GM23338 (cell line): ENCODE measurements at regions not wholly inside any gene's neighbourhood (a gene's known extent, or its start where the extent isn't known, plus 50 kb on each side); places are given as distances from the start of the nearest gene placed in this dataset.
A peak's percentile ranks its signal among the peaks of the same experiment; 100 is the strongest.
"Not testable (repeated sequence)": the region's sequence is repeated elsewhere in the genome, so short reads cannot be mapped to it uniquely, and the experiment has no call there.

Experiments
- ATAC-seq: fragments of 200-7000 bp; cut with Tn5 transposase; 3 replicates; pipeline ENCODE4 v1.9.1; 2020
- DNase-seq: peaks from one replicate; pipeline ENCODE4 v3.0.0-alpha.2; 2015; ENCODE audit warnings: low spot score
- H2AFZ ChIP-seq: fragments of 200-600 bp; sonication (generic); 2 replicates; pipeline ENCODE4 v1.8.0; 2016; ENCODE audit warnings: antibody characterized with exemption, mild to moderate bottlenecking, moderate library complexity
- H3F3A ChIP-seq: fragments of 200-600 bp; sonication (generic); replicated peaks from 2 replicates; pipeline ENCODE4 v1.8.0; 2017; ENCODE audit warnings: antibody characterized with exemption, mixed run types, low read depth
- H3K27ac ChIP-seq: fragments of 200-600 bp; sonication (generic); 2 replicates; pipeline ENCODE4 v1.6.1; 2016; ENCODE audit warnings: low read depth
- H3K27me3 ChIP-seq: fragments of 200-600 bp; sonication (generic); 2 replicates; pipeline ENCODE4 v1.8.0; 2016; ENCODE audit warnings: mild to moderate bottlenecking, mixed run types, moderate library complexity; ENCODE audit not compliant: insufficient read depth
- H3K36me3 ChIP-seq: fragments of 200-600 bp; sonication (generic); 2 replicates; pipeline ENCODE4 v1.8.0; 2016; ENCODE audit warnings: mild to moderate bottlenecking; ENCODE audit not compliant: insufficient read depth
- H3K4me1 ChIP-seq: fragments of 200-600 bp; sonication (generic); 2 replicates; pipeline ENCODE4 v1.8.0; 2016; ENCODE audit warnings: mild to moderate bottlenecking, moderate library complexity; ENCODE audit not compliant: insufficient read depth
- H3K4me2 ChIP-seq: fragments of 200-600 bp; sonication (generic); 2 replicates; pipeline ENCODE4 v1.7.1; 2017; ENCODE audit warnings: mixed run types
- H3K4me3 ChIP-seq: fragments of 200-600 bp; sonication (generic); 2 replicates; pipeline ENCODE4 v1.6.1; 2016; ENCODE audit warnings: mixed run types
- H3K79me2 ChIP-seq: fragments of 200-600 bp; sonication (generic); replicated peaks from 2 replicates; pipeline ENCODE4 v1.8.0; 2017; ENCODE audit warnings: mild to moderate bottlenecking; ENCODE audit not compliant: insufficient read depth
- H3K9me2 ChIP-seq: fragments of 200-600 bp; sonication (generic); 2 replicates; pipeline ENCODE4 v1.8.0; 2017; ENCODE audit not compliant: insufficient read depth
- H4K20me1 ChIP-seq: fragments of 200-600 bp; sonication (generic); replicated peaks from 2 replicates; pipeline ENCODE4 v1.8.0; 2017; ENCODE audit warnings: mild to moderate bottlenecking; ENCODE audit not compliant: insufficient read depth
- H3K27ac Mint-ChIP-seq: 2 replicates; pipeline ENCODE4 v1.8.0; 2020; ENCODE audit warnings: inconsistent platforms, mild to moderate bottlenecking, moderate library complexity, mixed read lengths
- H3K27me3 Mint-ChIP-seq: 3 replicates; pipeline ENCODE4 v1.8.0; 2022; ENCODE audit warnings: low read depth, mild to moderate bottlenecking, moderate library complexity, mixed read lengths, inconsistent platforms; ENCODE audit not compliant: insufficient read depth, poor library complexity
- H3K36me3 Mint-ChIP-seq: 3 replicates; pipeline ENCODE4 v1.8.0; 2021; ENCODE audit warnings: low read depth, mild to moderate bottlenecking, inconsistent platforms, moderate library complexity, mixed read lengths
- H3K4me1 Mint-ChIP-seq: 3 replicates; pipeline ENCODE4 v1.8.0; 2020; ENCODE audit warnings: mild to moderate bottlenecking, inconsistent platforms, mixed read lengths
- H3K4me3 Mint-ChIP-seq: 3 replicates; pipeline ENCODE4 v1.8.0; 2021; ENCODE audit warnings: moderate library complexity, mild to moderate bottlenecking, inconsistent platforms, mixed read lengths
- H3K9me3 Mint-ChIP-seq: 3 replicates; pipeline ENCODE4 v1.8.0; 2020; ENCODE audit warnings: moderate library complexity, mild to moderate bottlenecking, inconsistent platforms, mixed read lengths
- CTCF ChIP-seq, 2 experiments: fragments of 200-600 bp in 1 of 2; sonication (generic) in 1 of 2; conservative IDR thresholded peaks; 2 replicates each; pipeline versions ENCODE4 v1.5.1 to v1.6.1; 2016 to 2017; ENCODE audit warnings: antibody characterized with exemption in 2 of 2, low read depth in 2 of 2, mild to moderate bottlenecking in 2 of 2, moderate library complexity in 1 of 2
- TF ChIP-seq, protein P1 (sequence below): fragments of 250-450 bp; sonication (Bioruptor Pico); IDR thresholded peaks from 2 replicates; pipeline ENCODE4 v1.5.0; 2020; ENCODE audit warnings: mild to moderate bottlenecking, moderate library complexity

- not testable (repeated sequence) for H3K4me1 ChIP-seq, H3K27ac Mint-ChIP-seq, H3K36me3 ChIP-seq, H3K9me3 Mint-ChIP-seq, H3K36me3 Mint-ChIP-seq, H3K79me2 ChIP-seq, H4K20me1 ChIP-seq, H3K9me2 ChIP-seq, H3K4me3 ChIP-seq, H2AFZ ChIP-seq, H3K27me3 Mint-ChIP-seq, H3K27ac ChIP-seq, H3K27me3 ChIP-seq, H3F3A ChIP-seq
- peak overlapping the region; percentile 7; the same call in 1 of the 2 replicates for H3K4me2 ChIP-seq
- TF ChIP-seq, protein P1, sequence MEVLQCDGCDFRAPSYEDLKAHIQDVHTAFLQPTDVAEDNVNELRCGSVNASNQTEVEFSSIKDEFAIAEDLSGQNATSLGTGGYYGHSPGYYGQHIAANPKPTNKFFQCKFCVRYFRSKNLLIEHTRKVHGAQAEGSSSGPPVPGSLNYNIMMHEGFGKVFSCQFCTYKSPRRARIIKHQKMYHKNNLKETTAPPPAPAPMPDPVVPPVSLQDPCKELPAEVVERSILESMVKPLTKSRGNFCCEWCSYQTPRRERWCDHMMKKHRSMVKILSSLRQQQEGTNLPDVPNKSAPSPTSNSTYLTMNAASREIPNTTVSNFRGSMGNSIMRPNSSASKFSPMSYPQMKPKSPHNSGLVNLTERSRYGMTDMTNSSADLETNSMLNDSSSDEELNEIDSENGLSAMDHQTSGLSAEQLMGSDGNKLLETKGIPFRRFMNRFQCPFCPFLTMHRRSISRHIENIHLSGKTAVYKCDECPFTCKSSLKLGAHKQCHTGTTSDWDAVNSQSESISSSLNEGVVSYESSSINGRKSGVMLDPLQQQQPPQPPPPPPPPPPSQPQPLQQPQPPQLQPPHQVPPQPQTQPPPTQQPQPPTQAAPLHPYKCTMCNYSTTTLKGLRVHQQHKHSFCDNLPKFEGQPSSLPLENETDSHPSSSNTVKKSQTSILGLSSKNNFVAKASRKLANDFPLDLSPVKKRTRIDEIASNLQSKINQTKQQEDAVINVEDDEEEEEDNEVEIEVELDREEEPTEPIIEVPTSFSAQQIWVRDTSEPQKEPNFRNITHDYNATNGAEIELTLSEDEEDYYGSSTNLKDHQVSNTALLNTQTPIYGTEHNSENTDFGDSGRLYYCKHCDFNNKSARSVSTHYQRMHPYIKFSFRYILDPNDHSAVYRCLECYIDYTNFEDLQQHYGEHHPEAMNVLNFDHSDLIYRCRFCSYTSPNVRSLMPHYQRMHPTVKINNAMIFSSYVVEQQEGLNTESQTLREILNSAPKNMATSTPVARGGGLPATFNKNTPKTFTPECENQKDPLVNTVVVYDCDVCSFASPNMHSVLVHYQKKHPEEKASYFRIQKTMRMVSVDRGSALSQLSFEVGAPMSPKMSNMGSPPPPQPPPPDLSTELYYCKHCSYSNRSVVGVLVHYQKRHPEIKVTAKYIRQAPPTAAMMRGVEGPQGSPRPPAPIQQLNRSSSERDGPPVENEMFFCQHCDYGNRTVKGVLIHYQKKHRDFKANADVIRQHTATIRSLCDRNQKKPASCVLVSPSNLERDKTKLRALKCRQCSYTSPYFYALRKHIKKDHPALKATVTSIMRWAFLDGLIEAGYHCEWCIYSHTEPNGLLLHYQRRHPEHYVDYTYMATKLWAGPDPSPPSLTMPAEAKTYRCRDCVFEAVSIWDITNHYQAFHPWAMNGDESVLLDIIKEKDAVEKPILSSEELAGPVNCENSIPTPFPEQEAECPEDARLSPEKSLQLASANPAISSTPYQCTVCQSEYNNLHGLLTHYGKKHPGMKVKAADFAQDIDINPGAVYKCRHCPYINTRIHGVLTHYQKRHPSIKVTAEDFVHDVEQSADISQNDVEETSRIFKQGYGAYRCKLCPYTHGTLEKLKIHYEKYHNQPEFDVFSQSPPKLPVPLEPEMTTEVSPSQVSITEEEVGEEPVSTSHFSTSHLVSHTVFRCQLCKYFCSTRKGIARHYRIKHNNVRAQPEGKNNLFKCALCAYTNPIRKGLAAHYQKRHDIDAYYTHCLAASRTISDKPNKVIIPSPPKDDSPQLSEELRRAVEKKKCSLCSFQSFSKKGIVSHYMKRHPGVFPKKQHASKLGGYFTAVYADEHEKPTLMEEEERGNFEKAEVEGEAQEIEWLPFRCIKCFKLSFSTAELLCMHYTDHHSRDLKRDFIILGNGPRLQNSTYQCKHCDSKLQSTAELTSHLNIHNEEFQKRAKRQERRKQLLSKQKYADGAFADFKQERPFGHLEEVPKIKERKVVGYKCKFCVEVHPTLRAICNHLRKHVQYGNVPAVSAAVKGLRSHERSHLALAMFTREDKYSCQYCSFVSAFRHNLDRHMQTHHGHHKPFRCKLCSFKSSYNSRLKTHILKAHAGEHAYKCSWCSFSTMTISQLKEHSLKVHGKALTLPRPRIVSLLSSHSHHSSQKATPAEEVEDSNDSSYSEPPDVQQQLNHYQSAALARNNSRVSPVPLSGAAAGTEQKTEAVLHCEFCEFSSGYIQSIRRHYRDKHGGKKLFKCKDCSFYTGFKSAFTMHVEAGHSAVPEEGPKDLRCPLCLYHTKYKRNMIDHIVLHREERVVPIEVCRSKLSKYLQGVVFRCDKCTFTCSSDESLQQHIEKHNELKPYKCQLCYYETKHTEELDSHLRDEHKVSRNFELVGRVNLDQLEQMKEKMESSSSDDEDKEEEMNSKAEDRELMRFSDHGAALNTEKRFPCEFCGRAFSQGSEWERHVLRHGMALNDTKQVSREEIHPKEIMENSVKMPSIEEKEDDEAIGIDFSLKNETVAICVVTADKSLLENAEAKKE (CRISPR knock-in tag): peak; percentile 76; the same call in 1 of the 2 replicates
- ATAC-seq: peak; percentile 91
- Mint-ChIP-seq H3K4me3 (peak overlapping the region; percentile 30), H3K4me1 (peaks cover 24% of the 10 kb centered on the region)
- peak; percentile 57 for DNase-seq
These were observed 101.8 kb downstream of the ATP6V0E2 start for GRCh38 chr7:149975608-149976007.

GRCh38 chr7:149978537-149978936 is 104.8 kb downstream of the ATP6V0E2 start:
- H4K20me1 ChIP-seq, H3K36me3 ChIP-seq, H3K4me1 ChIP-seq, H3K4me3 Mint-ChIP-seq, H3K4me2 ChIP-seq, H3K9me3 Mint-ChIP-seq, H3K27ac ChIP-seq, H3K27ac Mint-ChIP-seq, H3K27me3 Mint-ChIP-seq, H3K79me2 ChIP-seq, H3K9me2 ChIP-seq, H3K27me3 ChIP-seq, H3K36me3 Mint-ChIP-seq, H3F3A ChIP-seq, H2AFZ ChIP-seq, H3K4me3 ChIP-seq: not testable (repeated sequence)
- peaks cover 22% of the 10 kb centered on the region for H3K4me1 Mint-ChIP-seq
- peak; percentile 65 for ATAC-seq
- peak; percentile 6 to 35; a peak in 1 of 4 replicates for TF ChIP-seq CTCF (conservative IDR thresholded peaks at IDR 0.05; ENCODE audit: low read depth in 2 of 2)
- DNase-seq: peak; percentile 1

- ATAC-seq, H3K4me2 ChIP-seq, H3K4me1 ChIP-seq, H3K4me3 ChIP-seq, H3K27me3 Mint-ChIP-seq, H3K27ac ChIP-seq, H3K4me3 Mint-ChIP-seq, H3K27ac Mint-ChIP-seq, H3K9me2 ChIP-seq, H3K27me3 ChIP-seq, H3K79me2 ChIP-seq, H3K9me3 Mint-ChIP-seq, DNase-seq, H4K20me1 ChIP-seq, H3K36me3 ChIP-seq, H2AFZ ChIP-seq, H3K36me3 Mint-ChIP-seq, H3F3A ChIP-seq: not testable (repeated sequence)
- H3K4me1 Mint-ChIP-seq: peaks cover 22% of the 10 kb centered on the region
These were observed 105.2 kb downstream of the ATP6V0E2 start for GRCh38 chr7:149978944-149979343.

DNA sequence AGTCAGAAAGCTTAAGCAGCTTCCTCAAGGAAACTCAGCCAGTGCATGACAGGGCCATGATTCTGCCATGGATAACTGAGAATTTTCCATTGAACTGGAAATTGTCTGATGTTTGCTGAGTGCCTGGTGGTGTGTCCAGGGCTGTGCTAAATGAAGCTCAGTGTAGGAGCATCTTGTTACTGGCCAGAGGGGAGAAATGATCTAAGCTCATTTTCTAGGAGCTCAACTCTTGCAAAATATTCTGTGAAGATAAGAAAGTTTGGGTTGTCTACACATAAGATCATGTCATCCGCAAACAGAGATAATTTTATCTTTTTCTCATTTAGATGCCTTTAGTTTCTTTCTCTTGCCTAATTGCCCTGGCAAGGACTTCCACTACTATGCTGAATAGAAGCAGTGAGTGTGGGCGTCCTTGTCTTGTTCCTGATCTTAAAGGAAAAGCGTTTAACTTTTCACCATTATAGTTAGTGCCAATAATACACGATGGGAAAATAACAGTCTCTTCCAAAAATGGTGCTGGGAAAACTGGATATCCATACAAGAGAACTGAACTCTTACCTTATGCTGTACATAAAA is 108.9 kb downstream of the ATP6V0E2 start:
- not testable (repeated sequence) for H3K4me1 Mint-ChIP-seq, H3K4me2 ChIP-seq, DNase-seq, H3K9me2 ChIP-seq, H3K27ac Mint-ChIP-seq, H3K27me3 ChIP-seq, H4K20me1 ChIP-seq, H3K79me2 ChIP-seq, H3K4me1 ChIP-seq, H3F3A ChIP-seq, H3K27ac ChIP-seq, H3K27me3 Mint-ChIP-seq, ATAC-seq, H3K9me3 Mint-ChIP-seq, H3K36me3 ChIP-seq, H3K4me3 ChIP-seq, H2AFZ ChIP-seq, H3K36me3 Mint-ChIP-seq, H3K4me3 Mint-ChIP-seq
